GM19328 (cell line): ENCODE measurements at regions not wholly inside any gene's neighbourhood (a gene's known extent, or its start where the extent isn't known, plus 50 kb on each side); places are given as distances from the start of the nearest gene placed in this dataset.

Experiments
- ATAC-seq: cut with Tn5 transposase; IDR thresholded peaks from one replicate; pipeline ENCODE4 v1.9.1; 2021; ENCODE audit warnings: mild to moderate bottlenecking, moderate library complexity; ENCODE audit not compliant: unreplicated experiment

DNA sequence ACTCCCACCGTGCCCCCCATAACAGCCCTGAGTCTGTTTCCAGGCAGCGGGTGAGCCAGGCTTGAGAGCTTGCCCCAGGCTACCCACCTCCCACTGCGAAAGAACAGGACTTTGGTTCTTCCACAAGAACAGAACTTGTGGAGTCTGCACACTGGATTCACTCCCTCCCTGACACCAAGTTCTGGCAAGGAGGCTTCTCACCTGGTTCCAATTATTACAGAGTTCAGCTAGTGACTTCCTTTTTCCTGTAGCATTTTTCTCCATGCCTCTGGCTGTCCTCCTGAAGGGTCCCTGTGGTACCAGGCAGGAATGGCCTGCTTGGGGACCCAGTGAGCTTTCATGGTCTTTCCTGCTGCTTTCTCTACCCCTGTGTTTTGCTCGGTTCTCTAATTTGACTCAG is 208.6 kb upstream of the SFRP2 start:
- no peak for ATAC-seq

DNA sequence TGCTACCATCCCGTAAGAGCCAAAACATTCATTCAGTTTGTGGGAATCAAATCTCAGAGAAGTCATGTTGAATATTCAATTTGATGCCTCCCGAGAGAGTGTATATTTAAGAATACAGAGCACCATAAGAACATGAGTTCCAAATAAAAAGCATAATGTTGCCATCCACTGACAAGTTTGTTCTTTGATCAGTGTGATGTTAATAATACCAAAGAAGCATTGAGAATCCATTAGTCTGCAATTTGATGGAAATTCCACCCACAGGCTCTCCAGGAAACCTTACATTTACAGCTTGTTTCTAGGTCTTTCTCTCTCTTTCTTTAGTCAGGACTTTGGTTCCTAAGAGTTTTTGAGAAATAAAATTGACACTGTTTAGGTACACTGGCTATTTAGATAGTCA is 200.6 kb upstream of the SFRP2 start:
- no peak for ATAC-seq

DNA sequence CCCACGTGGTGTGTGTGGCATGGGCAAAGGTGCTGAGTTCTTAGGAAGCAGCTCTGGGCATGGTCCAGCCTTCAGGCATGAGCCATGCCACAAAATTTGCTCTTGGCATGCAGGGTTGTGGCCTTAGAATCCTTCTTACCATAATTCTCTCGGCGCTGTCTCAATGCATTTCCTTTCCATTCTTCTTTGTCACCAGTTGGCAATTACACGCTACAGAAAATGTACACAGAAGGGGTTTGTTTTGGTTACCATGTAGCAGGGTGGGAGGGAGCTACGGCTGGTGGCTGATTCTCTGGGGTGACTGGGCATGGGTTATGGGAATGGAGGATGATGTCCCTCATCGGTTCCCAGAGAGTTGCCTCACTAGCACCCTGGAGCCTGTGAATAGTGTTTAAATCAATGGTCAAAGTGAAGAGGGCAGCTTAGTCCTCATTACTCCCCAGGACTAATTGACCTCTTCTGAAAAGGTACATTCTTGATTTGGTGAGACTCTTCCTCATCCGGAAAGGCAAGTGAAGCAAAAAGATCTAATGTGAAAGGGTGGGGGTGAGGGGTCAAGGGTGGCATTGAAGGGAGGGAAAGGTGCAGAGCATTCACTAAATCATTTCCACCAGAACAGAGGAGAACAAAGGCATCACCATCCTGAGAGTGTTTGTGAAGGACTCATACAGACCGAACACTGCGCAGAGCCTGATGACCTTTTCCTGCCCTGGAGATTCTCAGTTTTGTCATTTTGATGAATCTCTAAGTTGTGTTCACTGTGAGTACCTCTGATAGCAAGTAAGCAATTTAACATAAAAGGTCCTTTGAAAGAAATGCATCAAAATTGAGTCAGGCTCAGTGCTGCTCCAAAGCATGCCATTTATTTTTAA is 199.8 kb upstream of the SFRP2 start:
- ATAC-seq: no peak

DNA sequence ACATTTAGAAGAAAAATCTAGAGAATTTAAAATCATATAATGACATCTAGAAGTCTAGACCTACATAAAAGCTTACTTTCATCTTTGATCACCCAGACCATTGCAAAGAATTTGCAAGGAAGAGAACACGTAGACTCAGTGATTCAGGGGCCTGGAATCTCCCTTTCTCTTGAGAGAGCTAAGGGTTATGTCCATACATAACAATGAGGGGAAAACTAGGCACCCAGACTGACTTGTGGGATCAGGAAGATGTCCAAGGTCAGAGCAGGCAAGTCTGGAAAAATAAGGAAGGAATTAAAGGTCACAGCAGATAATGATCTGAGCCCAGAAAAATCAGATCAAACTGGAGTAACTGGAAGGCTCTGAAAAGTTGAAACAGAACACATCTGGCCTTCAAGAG is 198.4 kb upstream of the SFRP2 start:
- no peak for ATAC-seq

DNA sequence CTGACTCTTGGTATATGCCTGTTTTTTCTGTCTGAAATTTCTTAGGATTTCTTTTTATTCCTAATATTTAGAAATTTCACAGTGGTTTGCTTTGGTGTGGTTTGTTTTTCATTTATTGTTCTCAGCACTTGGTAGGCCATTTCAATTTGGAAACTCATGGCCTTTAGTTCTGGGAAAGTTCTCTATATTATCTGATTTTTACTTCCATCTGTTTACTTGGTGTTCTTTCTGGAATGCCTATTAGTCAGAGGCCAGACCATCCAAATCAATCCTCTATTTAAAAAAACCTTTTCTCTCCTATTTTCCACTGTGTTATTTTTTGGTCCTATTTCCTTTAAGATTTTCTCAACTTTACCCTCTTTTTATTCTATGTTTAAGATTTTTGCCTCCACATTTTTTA is 188.1 kb upstream of the SFRP2 start:
- ATAC-seq: no peak

DNA sequence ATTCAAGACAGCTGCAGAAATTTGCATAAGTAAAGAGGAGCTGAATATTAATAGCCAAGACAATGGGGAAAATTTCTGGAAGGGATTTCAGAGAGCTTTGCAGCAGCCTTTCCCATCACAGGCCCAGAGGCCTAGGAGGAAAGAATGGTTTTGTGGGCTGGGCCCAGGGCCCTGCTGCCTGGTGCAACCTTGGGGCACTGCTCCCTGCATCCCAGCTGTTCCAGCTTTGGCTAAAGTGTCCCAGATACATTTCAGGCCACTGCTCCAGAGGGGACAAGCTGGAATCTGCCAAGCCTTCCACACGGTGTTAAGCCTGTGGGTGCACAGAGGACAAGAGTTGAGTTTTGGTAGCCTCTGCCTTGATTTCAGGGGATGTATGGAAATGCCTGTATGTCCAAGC is 185.6 kb upstream of the SFRP2 start:
- ATAC-seq: no peak

DNA sequence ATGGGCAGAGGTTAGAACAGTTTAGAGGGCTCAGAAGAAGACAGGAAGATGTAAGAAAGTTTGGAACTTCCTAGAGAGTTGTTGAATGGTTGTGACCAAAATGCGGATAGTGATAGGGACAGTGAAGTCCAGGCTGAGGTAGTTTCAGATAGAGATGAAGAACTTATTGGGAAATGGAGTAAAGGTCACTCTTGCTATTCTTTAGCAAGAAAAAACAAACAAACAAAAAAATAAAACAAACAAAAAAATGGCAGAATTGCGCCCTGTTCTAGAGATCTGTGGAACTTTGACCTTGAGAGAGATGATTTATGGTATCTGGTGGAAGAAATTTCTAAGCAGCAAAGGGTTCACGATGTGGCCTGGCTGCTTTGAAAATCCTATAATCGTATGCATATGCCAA is 185.1 kb upstream of the SFRP2 start:
- ATAC-seq: no peak

DNA sequence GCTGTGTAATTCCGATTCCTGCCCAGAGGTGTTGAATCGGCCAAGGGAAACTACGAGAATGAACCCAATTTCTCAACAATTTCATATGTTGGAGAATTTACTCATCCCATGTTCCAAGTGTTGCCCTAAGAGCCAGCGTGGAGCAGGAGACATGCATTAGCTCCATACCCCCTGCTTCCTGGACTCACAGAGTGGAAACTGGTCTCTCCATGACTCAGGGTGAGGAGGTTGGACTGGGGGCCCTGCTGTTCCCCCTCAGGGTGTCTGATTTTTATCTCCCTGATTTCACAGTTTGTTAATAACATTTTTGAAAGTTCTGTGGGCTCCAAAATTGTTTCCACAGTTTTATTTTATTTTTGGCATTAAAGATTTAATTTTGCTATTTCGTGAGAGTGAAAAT is 183.0 kb upstream of the SFRP2 start:
- no peak for ATAC-seq

DNA sequence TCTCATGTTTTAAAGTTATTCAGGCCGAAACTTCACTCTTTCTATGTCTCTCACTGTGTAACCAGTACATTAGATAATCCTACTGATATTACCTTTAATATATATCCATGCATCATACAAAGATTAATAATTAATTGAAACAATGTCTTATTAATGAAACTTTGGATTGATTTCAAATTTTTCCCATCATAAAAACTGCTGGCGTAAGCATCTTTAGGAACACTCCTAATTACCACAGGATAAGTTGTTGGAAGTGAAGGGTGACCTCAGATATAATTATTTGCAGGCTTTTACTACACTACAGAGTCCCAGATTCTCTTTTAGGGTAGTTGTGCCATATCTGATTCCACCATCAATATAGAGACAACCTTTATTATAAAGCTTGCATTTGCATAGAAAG is 181.3 kb upstream of the SFRP2 start:
- ATAC-seq: no peak

DNA sequence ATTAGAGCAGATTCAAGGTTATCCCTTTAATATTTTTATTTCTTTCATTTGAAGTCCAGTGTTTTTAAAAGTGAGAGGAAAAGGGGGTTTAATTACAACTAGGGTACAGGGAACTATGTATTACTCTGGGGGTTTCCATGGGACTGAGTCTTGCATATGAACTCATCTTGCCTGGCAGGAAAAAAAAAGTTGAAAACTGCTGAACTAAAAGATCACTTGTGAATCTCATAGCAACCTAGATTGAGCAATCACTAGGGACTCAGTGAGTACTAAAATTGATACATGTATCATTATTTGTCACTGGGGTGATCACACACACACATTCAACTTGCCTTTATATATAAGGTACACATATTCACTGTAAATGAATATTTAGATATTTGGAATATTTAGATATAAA is 180.7 kb upstream of the SFRP2 start:
- no peak for ATAC-seq

DNA sequence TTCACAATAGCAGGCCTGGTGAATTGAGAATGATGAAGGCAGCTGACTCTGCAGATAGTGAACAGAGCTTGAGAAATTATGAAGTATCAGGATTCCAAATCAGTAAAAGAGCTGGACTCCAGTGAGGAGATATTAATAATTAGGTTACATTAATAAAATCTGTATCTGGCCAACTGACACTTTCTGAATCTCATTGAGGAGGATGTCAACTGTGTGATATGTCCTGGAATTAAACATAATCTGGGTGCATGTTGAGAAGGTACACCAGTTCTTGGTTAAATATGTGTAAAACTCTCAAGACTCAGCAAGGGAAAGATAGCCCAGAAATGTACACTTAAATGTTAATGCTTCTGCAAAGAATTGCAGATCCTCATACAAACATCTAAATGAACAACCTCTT is 177.8 kb upstream of the SFRP2 start:
- no peak for ATAC-seq

DNA sequence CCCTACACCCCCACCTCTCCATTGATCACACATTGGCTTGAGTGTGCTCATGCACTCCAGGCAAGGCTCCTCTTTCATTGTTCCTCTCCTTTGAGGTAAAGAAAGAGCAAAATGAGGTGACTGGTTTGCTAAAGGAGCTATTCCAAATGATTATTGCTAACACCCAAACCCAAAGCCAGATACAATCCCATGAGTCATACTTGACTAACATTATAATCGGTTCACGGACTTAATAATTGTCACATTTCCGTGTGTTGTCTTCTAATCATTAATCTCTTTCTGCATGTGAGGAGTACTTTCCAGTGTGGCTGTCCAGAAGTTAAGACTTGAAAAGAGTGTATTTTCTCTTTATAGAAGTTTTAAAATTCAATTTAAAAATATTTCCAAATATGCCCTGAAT is 174.3 kb upstream of the SFRP2 start:
- no peak for ATAC-seq

DNA sequence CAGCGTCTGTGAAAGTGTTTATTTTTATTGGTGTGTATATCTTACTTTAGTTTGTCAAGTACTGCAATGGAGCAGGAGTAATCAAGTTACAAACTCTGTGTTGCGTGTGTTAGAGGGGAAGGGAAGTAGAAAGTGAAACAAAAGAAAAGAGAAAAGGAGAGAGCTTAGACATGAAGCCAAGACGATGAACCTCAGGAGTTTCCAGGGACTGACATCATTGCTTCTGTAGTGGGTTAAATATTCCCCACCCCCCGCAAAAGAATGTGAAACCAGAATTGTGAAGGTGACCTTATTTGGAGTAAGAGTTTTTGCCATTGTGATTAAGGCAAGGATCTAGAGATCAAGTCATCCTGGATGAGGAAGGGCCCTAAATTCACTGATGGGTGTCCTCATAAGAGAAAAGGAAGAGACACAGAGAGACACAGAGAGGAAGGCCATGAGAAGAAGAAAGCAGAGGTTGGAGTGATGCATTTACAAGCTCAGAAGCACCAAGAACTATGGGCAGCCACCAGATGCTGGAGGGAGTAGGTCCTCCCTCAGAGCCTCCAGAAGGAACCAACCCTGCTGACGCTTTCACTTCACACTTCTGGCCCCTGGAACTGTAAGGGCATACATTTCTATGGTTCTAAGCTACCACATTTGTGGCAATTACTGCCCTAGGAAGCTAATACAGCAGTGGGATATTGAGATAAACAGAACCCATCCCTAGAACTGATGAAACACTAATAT is 173.6 kb upstream of the SFRP2 start:
- no peak for ATAC-seq

DNA sequence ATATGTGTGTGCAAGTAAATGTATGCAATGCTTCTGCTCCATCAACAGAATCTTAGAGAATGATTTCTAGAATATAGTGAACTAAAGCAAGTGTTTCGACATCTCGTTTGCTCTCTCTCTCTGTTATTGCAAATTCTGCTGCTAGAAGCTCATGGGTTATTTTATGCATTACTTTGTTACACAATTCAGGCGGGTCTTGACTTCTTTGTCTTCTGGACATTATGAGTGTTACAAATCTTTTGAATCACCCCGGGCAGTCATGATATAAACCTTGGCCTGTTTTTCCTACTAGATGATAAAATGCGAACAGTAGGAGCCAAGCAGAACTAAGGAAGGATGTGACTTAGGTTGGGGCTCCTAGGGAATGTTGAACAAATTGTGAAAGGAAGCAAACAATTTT is 166.4 kb upstream of the SFRP2 start:
- no peak for ATAC-seq

DNA sequence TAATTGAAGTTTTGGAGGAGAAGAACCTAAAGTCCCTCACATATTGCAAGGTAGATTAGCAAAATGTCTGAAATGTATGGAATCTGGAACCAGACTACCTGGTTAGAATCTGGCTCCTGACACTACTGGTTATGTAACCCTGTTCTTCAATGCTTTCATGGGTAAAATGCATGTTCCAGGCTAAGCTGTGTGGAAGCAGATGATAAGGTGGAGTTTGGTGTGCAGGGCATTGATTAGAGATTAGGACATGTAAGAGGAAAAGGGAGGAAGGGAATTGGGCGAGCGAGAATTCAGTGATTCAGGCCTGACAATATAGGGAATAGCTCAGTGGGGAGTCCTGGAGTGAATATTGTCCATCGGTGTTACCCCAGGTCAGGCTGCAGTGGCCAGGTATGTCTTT is 165.8 kb upstream of the SFRP2 start:
- no peak for ATAC-seq

DNA sequence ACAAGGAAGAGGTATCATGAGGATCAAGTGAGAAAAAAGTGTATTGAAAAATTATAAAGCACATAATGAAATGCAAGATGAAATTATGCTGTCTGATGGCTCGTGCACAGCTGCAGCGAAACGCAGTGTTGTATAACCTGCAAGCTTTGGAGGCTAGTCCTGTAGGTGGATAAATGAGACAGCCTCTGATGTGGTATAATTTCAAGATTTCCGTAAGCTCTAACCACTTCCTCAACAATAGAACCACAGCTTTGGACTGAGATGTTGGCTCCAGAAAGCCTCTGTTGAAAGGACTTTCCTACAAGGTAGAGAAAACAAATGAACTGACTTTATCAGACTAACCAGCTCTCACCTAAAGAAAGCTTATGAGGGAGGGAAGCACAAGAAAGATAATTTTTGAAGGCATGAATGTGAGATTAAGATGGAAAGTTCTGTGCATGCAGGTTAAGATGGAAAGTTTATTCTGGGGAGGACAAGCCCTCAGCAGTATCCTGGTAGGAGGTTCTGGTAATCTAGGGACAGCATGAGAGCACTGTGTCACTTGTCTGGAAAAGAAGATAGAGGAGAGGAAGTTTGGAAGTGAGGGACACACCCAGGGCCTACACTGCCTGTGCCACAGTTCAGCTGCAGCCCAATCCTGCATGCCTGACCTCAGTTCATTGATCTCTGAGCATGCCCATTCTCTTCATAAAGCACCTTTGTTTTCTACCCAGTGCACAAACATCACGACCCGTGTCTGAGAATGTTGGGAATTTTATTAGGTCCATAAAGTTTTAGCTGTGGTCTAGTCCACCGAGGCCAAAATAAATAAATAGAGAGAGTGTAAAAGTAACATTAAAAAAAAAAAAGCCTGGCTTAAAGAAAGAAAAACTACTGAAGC is 161.5 kb upstream of the SFRP2 start:
- ATAC-seq: no peak

DNA sequence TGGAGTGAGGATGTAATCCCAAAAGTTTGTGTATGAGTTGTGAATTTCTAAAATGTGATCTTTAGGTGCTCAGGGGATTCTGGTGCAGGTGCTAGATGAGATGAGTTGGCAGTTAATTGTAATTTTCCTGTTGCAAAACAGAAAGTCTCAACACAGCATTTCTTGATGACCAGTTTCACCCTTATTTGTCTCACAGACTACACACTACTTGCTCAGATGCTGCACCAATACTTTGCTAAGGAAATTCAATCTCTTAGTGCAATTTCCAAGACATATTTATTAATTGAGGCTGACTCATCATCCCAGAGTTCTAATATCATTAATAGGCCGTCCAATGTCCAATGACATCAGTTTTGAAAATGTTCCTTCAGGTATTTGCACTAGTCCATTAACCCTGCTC is 159.2 kb upstream of the SFRP2 start:
- no peak for ATAC-seq

DNA sequence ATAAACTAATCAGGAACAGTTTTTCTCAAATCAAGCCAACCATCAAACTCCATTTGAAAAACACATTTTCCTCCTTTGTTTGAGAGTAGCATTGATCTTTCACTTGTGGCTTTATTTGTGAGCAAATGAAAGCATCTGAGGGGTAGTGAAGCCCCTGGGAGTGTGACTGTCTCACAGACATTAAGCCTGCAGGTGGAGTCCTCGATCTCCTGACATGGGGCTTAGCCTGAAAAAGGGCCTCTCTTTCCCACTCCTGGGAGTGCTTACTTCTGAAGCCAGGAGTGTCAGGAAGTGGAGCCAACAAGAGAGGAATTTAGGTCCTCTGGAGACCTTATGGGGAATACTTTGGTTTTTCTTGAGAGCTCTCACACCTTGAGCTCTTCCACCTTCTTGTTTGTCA is 158.2 kb upstream of the SFRP2 start:
- ATAC-seq: no peak

DNA sequence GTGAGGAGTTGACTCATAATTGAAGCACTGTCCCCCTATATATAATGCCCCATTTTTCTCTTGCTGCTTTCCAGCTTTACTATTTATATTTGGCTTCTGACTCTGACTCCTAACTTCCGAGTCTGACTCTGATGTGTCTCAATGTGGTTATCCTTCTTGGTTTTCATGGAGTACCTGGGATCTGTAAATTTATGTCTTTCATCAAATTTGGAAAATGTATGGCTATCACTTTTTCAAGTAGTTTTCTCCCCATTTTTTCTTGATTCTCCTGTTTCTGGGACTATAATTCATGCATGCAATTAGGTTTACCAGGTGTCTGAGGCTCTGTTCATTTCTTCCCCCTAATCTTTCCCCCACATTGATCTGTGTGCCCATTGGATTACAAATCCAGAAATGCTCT is 156.8 kb upstream of the SFRP2 start:
- no peak for ATAC-seq

DNA sequence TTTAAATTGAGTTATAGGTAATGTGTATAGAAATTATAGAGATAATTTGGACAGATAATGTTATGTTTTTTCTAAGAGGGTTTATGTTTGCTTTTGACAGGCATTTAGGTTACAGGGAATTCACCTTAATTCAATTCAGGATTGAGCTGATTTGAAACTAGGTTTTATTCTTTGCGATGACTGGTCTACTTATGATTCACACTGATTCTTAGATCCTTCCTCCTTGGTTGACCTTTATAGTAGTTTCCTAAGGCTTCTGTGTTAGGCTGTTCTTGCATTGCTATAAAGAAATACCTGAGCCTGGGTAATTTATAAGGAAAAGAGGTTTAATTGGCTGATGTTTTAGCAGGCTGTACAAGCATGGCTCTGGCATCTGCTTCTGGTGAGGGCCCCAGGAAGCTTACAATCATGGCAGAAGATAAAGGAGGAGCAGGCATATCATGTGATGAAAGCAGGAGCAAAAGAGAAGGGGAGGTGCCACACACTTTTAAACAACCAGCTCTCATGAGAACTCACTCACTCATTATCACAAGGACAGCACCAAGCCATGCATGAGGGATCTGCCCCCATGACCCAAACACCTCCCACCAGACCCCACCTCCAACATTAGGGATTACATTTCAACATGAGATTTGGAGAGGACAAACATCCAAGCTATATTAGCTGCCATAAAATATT is 155.0 kb upstream of the SFRP2 start:
- ATAC-seq: no peak

DNA sequence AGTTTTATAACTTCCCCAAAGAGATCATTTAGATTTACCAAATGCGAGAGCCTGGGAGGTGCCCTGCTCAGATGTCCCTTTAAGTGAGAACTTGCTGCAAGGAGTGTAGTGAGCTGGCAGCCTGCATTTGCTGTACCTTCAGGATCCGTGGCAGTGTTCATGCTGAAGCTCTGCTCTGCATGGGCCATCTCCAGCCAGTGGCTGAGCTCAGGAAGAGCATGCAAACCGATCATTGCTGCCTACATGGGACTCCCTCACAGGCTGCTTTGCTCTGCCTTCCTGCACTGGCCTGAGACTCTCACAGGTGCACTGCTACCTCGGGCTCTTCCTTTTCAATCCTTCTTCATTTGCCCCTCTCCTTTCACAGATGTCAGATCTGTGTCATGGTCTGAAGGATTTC is 152.0 kb upstream of the SFRP2 start:
- ATAC-seq: no peak
